ENCODE measurements at regions not wholly inside any gene's neighbourhood (a gene's known extent, or its start where the extent isn't known, plus 50 kb on each side); places are given as distances from the start of the nearest gene placed in this dataset.

GRCh38 chr2:196468394-196468793 is 171.1 kb upstream of the CCDC150 start:
- H3K4me3 ChIP-seq (ENCODE audit: low read length) = no peak overlapping the region
- DNase-seq (ENCODE audit: low read depth) = no peak
- TF ChIP-seq, protein P1, sequence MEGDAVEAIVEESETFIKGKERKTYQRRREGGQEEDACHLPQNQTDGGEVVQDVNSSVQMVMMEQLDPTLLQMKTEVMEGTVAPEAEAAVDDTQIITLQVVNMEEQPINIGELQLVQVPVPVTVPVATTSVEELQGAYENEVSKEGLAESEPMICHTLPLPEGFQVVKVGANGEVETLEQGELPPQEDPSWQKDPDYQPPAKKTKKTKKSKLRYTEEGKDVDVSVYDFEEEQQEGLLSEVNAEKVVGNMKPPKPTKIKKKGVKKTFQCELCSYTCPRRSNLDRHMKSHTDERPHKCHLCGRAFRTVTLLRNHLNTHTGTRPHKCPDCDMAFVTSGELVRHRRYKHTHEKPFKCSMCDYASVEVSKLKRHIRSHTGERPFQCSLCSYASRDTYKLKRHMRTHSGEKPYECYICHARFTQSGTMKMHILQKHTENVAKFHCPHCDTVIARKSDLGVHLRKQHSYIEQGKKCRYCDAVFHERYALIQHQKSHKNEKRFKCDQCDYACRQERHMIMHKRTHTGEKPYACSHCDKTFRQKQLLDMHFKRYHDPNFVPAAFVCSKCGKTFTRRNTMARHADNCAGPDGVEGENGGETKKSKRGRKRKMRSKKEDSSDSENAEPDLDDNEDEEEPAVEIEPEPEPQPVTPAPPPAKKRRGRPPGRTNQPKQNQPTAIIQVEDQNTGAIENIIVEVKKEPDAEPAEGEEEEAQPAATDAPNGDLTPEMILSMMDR (conservative IDR thresholded peaks at IDR 0.05; ENCODE audit: low read depth, low read length) = peak; percentile 39

- no peak overlapping the region for H3K4me3 ChIP-seq (ENCODE audit: low read length)
- TF ChIP-seq, protein P1 (conservative IDR thresholded peaks at IDR 0.05; ENCODE audit: low read depth, low read length) = no peak
- DNase-seq (ENCODE audit: low read depth) = no peak
Measured at GRCh38 chr2:196473617-196474016, 165.9 kb upstream of the CCDC150 start.

DNA sequence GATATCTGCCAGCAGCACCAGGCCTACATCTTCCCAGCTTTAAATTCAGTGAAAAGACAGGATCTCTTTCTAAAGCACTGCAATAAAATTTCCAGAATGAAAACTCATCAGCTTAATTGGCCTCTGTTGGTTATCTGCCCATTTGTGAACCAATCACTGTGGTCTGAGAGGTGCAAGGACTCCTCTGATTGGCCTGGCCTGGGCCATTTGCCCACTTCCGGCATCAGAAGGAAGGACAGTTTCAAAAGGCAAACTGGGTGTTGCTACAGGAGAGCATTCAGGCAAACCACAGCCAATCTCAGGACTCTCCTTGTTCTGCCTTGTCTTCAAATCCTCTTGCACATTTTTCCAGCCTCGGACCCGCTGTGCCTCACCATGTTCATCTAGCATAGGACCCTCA is 163.9 kb upstream of the CCDC150 start:
- TF ChIP-seq, protein P1 (conservative IDR thresholded peaks at IDR 0.05; ENCODE audit: low read depth, low read length) = no peak

DNA sequence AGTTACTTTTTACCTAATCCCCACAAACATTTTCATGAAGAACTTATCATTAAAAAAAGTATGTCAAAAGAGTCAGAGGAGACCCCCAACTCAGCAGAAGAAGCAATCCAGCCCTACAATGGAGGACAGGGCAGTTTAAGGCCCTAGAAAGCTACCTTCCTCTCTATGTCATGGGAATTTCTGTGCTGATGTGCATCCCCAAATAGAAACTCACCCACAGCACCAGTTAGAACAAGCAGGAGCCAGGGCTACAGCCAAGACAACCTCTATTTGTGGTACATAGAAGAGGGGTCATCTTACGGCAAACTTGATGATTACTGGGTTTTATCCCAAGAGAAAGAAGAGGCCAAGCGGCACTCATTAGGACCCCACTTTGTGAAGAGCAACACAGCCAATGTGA is 160.9 kb upstream of the CCDC150 start:
- DNase-seq (ENCODE audit: low read depth) = no peak
- TF ChIP-seq, protein P1 (conservative IDR thresholded peaks at IDR 0.05; ENCODE audit: low read depth, low read length) = no peak
- H3K4me3 ChIP-seq (ENCODE audit: low read length) = no peak overlapping the region

More for the DNA sequence above, 163.9 kb upstream of the CCDC150 start:
- H3K4me3 ChIP-seq (ENCODE audit: low read length) = no peak overlapping the region
- no peak for DNase-seq (ENCODE audit: low read depth)

DNA sequence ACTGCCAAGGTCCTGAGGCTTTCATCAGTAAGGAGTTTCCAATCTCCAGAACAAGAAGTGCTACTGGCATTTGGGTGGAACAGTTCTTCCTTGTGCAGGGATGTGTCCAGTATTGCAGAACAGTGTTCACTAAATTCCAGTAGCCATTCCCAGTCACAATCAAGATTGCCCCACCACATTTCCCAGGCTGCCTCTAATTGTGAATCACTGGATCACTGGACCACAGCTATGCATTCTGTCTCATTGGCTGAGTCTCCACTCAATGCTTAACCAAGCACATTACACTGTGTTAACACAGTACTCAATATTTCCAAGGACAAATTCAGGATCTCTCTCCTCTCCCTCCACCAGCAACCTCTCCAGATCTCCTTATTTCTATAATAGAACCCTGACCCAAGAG is 160.2 kb upstream of the CCDC150 start:
- H3K4me3 ChIP-seq (ENCODE audit: low read length) = no peak overlapping the region
- TF ChIP-seq, protein P1 (conservative IDR thresholded peaks at IDR 0.05; ENCODE audit: low read depth, low read length) = no peak
- no peak for DNase-seq (ENCODE audit: low read depth)

- H3K4me3 ChIP-seq (ENCODE audit: low read length) = no peak overlapping the region
- DNase-seq (ENCODE audit: low read depth) = no peak
- TF ChIP-seq, protein P1 (conservative IDR thresholded peaks at IDR 0.05; ENCODE audit: low read depth, low read length) = no peak
Measured at GRCh38 chr2:196480653-196481323, 158.7 kb upstream of the CCDC150 start.

GRCh38 chr2:196481324-196481697 is 158.2 kb upstream of the CCDC150 start:
- TF ChIP-seq, protein P1 (conservative IDR thresholded peaks at IDR 0.05; ENCODE audit: low read depth, low read length) = no peak
- DNase-seq (ENCODE audit: low read depth) = no peak

More at GRCh38 chr2:196481324-196481697, 158.2 kb upstream of the CCDC150 start:
- no peak overlapping the region for H3K4me3 ChIP-seq (ENCODE audit: low read length)
